HG03025 (cell line): ENCODE measurements at regions not wholly inside any gene's neighbourhood (a gene's known extent, or its start where the extent isn't known, plus 50 kb on each side); places are given as distances from the start of the nearest gene placed in this dataset.
"Not testable (repeated sequence)": the region's sequence is repeated elsewhere in the genome, so short reads cannot be mapped to it uniquely, and the experiment has no call there.

Source experiments
- ATAC-seq: cut with Tn5 transposase; IDR thresholded peaks from one replicate; pipeline ENCODE4 v1.9.1; 2021; ENCODE audit warnings: mild to moderate bottlenecking, moderate library complexity; ENCODE audit not compliant: unreplicated experiment, low FRiP score

GRCh38 chr5:82664732-82665131, 386.6 kb upstream of the RPS23 start:
- no peak for ATAC-seq

DNA sequence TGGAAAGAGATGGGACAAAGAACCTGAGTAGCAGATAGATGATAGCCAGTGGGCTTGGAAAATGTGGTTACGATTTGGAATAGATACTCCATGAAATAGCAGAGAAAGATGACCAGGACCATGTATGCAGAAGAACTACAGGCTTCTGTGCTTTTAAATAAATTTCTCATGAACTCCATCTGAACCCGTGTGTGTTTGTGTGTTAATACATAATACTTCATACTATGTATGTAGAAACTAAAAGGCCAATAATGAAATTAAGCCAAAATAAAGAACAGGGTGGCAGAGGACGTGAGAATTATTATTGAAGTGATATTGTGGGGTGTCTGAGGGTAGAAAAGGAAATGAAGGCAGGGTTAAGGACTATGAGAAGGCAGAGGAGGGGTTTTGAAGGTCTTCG, 385.1 kb upstream of the RPS23 start:
- no peak for ATAC-seq

DNA sequence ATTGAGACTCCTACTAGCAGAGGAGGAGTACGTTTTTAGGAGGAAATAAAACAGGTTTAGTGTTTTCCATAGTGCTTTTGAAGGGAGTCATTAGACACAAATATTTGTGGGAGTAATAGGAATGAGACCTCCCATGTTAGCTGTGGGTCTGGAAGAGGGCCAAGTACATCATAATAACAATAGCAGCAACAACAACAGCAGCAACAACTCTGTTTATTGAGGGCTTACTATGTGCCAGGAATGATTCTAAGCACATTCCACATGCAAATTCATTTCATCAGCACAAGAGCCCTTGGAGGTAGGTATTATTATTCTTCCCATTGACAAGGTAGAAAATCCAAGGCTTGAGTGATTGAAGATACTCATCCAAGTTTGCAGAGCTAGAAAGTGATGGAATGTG, 384.2 kb upstream of the RPS23 start:
- no peak for ATAC-seq

DNA sequence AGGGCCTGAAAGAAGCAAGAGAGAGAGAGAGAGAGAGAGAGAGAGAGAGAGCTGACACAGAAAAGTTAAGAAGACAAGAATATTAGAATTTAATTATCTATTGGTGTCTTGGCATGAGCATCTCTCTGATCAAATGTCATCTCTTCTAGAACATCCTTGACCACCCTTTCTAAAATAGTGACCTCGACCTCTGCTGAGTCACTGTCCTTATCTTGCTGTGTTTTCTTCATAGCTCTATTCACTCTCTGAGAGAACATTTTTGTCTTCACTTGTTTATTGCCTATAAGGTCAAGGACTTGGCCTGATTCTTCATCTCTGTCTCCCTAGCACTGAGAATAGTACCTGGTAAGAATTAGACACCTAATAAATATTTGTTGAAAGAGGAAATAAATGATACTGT, 383.8 kb upstream of the RPS23 start:
- no peak for ATAC-seq

GRCh38 chr5:82661462-82661861, 383.3 kb upstream of the RPS23 start:
- ATAC-seq = no peak

GRCh38 chr5:82659115-82659514, 381.0 kb upstream of the RPS23 start:
- no peak for ATAC-seq

DNA sequence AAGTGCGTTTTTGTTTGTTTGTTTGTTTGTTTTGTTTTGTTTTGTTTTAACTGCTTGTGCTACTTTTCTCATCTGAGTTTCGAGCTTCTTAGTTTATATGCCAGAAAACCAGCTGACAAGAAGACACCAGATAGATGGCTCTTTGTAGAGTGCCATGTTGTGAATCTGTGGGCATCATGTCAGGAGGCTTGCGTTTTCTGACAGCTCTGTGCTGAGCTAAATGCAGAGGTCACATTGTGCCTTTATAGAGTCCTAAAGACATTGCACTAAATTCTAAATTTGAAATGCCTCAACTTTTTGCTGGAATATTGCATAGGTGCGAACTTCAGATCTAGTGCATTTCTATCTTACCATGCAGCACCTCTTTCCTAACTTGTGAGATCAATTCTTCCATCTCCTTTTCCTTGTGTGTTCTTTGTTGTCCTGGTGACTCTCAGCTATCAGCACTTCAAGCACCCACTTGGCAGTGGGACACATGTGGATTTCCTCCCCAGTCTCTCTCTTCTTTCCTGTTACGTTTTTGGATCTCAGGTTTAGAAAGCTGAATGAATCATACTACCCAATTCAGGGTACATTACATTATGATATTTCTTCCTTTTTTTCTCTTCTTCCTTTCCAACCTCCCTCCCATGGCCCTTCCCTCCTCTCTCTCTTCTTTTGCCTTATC, 379.0 kb upstream of the RPS23 start:
- no peak for ATAC-seq

- no peak for ATAC-seq
These were observed 378.2 kb upstream of the RPS23 start for GRCh38 chr5:82656341-82656761.

DNA sequence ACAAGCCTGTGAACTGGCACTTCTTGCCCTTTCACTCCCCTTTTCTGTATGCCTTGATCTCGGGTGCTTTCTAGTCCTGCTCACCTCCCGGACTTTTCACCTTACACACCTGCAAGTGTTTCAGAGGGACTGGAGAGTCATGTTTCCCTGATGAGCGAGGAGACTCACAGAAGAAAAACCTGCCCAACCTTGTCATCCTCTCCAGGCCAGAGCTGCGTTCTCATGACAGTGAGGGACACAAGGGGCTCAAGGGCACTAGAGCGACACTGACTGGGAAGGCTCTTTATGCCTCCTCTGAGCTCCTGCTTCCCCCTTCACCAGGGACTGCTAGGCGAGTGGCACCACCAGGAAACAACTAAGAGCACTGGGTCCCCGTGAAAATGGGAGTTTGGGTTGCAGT, 376.9 kb upstream of the RPS23 start:
- ATAC-seq = no peak

- no peak for ATAC-seq
These were observed 371.8 kb upstream of the RPS23 start for GRCh38 chr5:82649943-82650342.

DNA sequence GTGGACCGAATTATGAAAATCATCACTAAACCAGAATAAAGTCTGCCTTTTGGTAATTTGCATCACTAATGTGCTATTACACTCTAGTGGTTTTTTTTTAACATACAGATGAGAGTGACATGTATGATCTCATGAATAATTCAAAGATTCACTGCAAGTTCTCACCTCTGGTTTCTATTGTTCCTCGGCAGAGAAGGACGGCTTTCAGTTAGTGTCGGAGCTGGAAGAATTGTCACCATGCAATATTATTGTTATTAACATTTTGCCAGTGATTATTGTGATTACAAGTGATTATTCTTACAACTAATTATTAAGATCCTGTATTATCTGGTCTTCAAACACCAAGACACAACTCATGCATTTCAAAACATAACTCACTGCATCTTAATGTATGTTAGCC, 366.6 kb upstream of the RPS23 start:
- ATAC-seq = no peak

GRCh38 chr5:82644229-82644628, 366.1 kb upstream of the RPS23 start:
- no peak for ATAC-seq

- no peak for ATAC-seq
These were observed 364.2 kb upstream of the RPS23 start for GRCh38 chr5:82642313-82642712.

DNA sequence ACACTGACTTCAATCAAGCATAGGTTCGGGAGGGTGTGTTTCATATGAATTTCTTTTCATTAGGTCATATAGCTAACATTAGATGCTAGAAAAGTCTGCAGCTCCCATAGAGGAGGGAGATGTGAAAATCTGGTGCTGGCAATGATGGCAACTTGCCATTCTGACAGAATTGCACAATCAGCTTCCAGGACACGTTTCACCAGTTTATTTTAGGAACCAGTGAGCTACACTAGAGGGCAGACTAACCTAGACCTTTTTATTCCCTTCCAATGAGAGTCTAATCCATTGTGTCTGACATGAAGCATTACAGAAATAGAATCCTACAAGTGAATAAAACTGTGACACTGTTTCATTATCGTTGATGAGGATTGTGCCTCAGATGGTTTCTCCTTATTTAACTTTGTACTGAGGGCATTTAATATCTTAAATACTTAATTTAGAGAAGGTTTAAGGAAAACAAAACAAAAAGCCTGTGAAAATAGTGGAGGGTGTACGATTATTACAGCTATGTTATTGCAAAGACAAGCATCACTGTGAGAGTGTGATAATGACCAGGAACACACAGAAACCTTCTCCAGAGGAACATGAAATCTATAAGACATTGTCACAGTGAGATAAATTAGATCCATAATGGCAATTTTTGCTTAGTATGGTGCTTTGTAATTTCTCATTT, 363.3 kb upstream of the RPS23 start:
- peak; percentile 66 for ATAC-seq

DNA sequence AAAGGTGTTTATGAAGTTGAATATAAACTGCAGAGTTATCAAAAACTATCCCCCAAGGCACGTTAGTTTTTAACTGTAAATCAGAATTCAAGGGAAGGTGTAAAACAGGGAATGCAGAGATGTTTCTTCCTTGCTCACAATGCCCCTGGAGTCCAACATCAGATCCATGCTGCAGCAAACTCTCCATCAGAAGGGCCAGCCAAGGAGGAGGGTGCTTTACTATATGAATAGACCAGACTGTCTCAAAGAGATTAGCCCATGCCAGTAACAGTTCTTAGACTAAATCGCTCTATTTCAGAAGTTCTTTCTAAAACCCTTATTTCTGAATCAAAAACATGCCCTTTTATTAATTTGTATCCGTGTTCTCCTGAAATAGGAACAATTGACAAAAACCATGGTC, 362.8 kb upstream of the RPS23 start:
- no peak for ATAC-seq

GRCh38 chr5:82639393-82640144, 361.4 kb upstream of the RPS23 start:
- no peak for ATAC-seq

GRCh38 chr5:82636591-82636990, 358.4 kb upstream of the RPS23 start:
- no peak for ATAC-seq

- ATAC-seq = no peak
These were observed 357.6 kb upstream of the RPS23 start for GRCh38 chr5:82635561-82636288.

DNA sequence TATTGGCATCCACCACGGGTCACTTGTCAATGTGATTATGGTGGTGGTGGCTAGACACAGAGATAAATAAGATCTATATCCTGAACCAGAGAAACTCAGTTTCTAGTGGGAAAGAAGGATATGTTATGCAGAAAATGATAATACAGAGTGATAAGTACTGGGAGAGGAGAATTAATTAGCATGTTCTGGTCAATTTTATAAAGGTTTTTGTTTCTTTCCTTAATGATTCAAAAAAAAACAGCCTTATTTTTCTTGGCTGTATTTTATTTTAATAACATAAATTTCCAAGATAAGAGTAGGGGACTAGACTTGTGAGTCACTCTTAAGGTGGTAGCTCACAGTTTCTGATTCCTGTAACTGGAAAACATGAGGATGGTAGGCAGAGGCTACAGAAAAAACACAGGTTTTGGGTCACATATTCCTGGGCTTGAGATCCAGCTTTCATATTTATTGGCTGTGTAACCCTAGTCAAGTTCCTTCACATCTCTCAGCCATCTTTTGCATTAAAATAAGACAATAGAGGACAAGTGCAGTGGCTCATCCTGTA, 350.3 kb upstream of the RPS23 start:
- ATAC-seq = no peak

- ATAC-seq = not testable (repeated sequence)
These were observed 348.9 kb upstream of the RPS23 start for GRCh38 chr5:82626905-82627591.
